22Rv1 (cell line): ENCODE measurements at regions not wholly inside any gene's neighbourhood (a gene's known extent, or its start where the extent isn't known, plus 50 kb on each side); places are given as distances from the start of the nearest gene placed in this dataset.

ENCODE experiments used
- H3K27ac ChIP-seq: fragments of 450-650 bp; 2 replicates; pipeline ENCODE4 v1.5.1; 2017
- ZFX ChIP-seq: fragments of 450-650 bp; IDR thresholded peaks from 2 replicates; pipeline ENCODE4 v1.6.1; 2017; ENCODE audit warnings: antibody characterized with exemption, borderline replicate concordance
- TF ChIP-seq, protein P1 (sequence below): fragments of 450-650 bp; IDR thresholded peaks from 2 replicates; pipeline ENCODE4 v1.5.1; 2017; ENCODE audit warnings: mild to moderate bottlenecking

DNA sequence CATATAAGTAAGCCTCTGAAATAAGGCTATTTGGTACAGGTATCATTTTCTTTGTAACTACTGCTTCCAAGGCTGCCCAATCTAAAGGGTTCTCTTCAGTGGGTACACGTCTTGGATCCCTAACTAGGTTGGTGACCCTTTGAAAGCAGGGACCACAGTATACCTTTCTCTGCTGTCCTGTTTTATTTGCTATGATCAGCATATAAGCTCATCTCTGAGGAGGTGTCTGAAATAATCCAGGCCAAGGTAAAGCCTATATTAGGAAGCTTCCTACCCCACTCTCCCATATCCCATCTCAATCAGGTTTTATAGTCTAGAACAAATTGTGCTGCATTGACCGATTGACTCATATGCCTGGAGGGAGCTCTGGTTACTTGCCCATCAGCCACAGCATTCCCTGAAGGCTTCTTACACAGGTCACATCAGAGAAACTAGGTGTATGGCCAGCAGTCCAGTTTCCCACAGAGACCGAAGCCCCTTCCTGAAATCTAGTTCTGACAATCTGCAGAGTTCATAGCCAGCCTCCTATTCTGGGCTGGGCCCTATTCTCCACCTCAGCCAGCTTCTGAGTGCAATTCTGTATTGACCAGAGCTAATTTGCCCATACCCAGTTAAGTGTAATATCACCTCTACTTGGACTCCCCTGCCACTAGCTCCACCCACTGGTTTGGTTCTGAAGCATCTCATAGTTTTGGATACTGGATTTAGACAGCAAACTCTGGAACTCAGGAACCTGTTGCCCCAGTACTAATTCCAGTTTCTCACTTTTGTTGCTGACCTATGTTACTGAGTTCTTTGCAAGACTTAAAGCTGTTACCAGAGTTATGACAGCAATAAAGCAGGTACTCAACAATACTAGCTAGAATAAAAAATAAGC is 62.1 kb upstream of the ARHGAP20 start:
- peak overlapping the region; percentile 50 for H3K27ac ChIP-seq
- TF ChIP-seq, protein P1, sequence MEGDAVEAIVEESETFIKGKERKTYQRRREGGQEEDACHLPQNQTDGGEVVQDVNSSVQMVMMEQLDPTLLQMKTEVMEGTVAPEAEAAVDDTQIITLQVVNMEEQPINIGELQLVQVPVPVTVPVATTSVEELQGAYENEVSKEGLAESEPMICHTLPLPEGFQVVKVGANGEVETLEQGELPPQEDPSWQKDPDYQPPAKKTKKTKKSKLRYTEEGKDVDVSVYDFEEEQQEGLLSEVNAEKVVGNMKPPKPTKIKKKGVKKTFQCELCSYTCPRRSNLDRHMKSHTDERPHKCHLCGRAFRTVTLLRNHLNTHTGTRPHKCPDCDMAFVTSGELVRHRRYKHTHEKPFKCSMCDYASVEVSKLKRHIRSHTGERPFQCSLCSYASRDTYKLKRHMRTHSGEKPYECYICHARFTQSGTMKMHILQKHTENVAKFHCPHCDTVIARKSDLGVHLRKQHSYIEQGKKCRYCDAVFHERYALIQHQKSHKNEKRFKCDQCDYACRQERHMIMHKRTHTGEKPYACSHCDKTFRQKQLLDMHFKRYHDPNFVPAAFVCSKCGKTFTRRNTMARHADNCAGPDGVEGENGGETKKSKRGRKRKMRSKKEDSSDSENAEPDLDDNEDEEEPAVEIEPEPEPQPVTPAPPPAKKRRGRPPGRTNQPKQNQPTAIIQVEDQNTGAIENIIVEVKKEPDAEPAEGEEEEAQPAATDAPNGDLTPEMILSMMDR: peak; percentile 29
- TF ChIP-seq ZFX: no peak

DNA sequence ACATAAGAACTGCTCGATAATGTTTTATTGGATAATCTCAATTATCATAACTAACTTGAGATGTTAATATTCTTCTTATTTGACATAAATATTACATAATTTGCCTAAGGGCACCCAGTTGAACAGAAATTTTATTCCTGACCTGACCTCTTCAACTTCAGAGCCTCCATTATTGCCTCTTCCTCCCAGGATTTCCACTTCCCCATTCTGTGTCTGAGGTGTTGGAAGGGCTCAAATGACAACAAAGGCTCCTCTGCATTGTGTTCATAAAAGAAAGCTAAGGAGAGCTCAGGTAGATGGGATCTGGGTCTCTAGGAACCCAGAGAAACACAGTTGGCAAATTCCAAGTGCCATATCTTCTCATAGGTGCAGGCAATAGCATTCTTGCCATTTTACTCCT is 61.2 kb upstream of the ARHGAP20 start:
- TF ChIP-seq, protein P1: no peak
- TF ChIP-seq ZFX: no peak
- H3K27ac ChIP-seq: peak overlapping the region; percentile 50

DNA sequence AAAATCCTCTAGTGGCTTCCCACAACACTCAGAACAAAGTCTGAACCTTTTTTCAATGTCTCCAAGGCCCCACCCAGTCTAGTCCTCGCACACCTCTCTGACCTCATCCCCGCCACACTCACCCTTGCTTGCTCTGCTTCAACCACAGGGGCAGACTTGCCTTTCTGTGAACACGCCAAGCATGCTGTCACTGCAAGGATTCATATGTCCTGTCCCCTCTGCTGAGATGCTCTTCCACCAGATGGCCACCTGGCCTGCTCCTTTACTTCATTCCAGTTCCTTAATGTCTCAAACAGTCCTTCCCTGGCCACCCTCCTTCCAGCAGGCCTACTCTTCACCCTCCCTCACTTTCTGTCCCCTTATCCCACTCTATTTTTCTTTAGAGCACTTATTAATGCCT is 60.6 kb upstream of the ARHGAP20 start:
- TF ChIP-seq, protein P1: no peak
- no peak for TF ChIP-seq ZFX
- H3K27ac ChIP-seq: 0 out of 2 replicates have a peak overlapping the region, but pooled peaks have one; percentile 50

DNA sequence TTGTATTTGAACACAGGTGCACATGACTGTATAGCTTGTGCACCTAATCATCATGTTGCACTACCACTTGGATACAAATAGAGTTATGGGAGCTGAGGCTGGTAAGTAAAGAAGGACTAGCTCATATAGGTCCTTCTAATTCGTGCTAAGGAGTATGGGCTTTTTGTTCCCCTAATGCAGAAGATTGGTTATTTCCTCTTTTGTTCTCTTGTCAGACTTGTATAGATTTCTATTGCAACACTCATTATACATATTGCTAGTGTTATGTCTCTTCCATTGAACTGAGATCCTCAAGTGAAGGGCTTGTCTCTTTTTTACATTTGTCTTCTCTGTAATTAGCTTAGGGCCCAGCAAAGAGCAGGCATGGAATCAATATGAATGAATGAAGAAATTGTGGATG is 54.1 kb upstream of the ARHGAP20 start:
- H3K27ac ChIP-seq: no peak overlapping the region
- no peak for TF ChIP-seq ZFX
- TF ChIP-seq, protein P1: no peak

DNA sequence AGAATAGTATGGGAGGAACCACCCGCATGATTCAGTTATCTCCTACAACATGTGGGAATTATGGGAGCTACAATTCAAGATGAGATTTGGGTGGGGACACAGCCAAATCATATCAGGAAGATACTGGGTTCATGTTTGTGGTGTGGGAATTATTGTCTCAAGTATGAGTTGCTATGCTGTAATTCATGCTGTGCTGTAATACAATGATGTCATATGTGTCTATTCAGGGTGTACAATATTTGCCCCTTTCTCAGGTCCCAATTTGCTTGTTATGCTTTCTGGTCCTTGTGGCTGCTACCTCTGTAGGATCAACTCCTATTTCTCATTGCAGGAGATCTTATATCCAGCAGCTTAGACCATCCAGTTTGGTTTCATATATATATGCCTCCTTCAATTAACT is 52.2 kb upstream of the ARHGAP20 start:
- TF ChIP-seq ZFX: no peak
- TF ChIP-seq, protein P1: no peak
- H3K27ac ChIP-seq: no peak overlapping the region

DNA sequence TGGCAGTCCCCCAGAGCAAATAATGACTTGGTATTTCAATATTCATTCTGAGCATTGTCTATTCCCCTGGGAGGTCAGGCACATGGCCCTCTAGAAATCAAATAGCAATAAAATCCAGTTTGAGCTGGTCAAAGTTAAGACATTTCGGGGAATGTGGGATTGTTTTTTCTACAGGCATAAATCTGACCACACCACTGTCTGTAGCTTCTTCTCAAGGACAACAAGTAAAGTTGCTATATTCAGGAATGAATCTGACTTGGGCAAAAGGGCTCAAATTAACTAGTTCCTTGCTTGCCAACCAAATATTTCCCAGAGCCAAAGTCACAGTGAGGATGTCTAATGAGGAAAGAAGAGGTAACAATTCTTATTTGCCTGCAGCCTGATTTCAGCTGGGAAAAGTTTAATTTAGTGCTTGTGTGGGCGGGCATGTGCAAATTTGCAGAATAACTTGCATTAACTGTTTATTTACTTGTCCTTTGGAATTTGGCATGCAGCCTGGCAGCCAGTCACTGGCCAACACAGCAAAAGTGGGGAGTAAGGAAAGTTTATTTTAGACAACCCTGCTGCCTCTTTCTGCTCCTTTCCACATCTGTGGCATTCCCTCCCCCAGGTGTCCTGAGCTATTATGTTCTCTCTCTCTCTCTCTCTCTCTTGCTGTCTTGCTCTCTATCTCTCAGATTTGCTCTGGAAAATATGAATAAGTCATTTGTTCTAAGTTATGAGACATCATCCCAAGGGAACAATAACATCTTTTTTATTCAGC is 51.2 kb upstream of the ARHGAP20 start:
- H3K27ac ChIP-seq: peak overlapping the region; percentile 58
- no peak for TF ChIP-seq ZFX
- TF ChIP-seq, protein P1: no peak
